GM23338 (cell line): ENCODE measurements at regions not wholly inside any gene's neighbourhood (a gene's known extent, or its start where the extent isn't known, plus 50 kb on each side); places are given as distances from the start of the nearest gene placed in this dataset.

Experiments used
- ATAC-seq: fragments of 200-7000 bp; cut with Tn5 transposase; 3 replicates; pipeline ENCODE4 v1.9.1; 2020
- DNase-seq: peaks from one replicate; pipeline ENCODE4 v3.0.0-alpha.2; 2015; ENCODE audit warnings: low spot score
- H2AFZ ChIP-seq: fragments of 200-600 bp; sonication (generic); 2 replicates; pipeline ENCODE4 v1.8.0; 2016; ENCODE audit warnings: antibody characterized with exemption, mild to moderate bottlenecking, moderate library complexity
- H3F3A ChIP-seq: fragments of 200-600 bp; sonication (generic); replicated peaks from 2 replicates; pipeline ENCODE4 v1.8.0; 2017; ENCODE audit warnings: antibody characterized with exemption, mixed run types, low read depth
- H3K27ac ChIP-seq: fragments of 200-600 bp; sonication (generic); 2 replicates; pipeline ENCODE4 v1.6.1; 2016; ENCODE audit warnings: low read depth
- H3K27me3 ChIP-seq: fragments of 200-600 bp; sonication (generic); 2 replicates; pipeline ENCODE4 v1.8.0; 2016; ENCODE audit warnings: mild to moderate bottlenecking, mixed run types, moderate library complexity; ENCODE audit not compliant: insufficient read depth
- H3K36me3 ChIP-seq: fragments of 200-600 bp; sonication (generic); 2 replicates; pipeline ENCODE4 v1.8.0; 2016; ENCODE audit warnings: mild to moderate bottlenecking; ENCODE audit not compliant: insufficient read depth
- H3K4me1 ChIP-seq: fragments of 200-600 bp; sonication (generic); 2 replicates; pipeline ENCODE4 v1.8.0; 2016; ENCODE audit warnings: mild to moderate bottlenecking, moderate library complexity; ENCODE audit not compliant: insufficient read depth
- H3K4me2 ChIP-seq: fragments of 200-600 bp; sonication (generic); 2 replicates; pipeline ENCODE4 v1.7.1; 2017; ENCODE audit warnings: mixed run types
- H3K4me3 ChIP-seq: fragments of 200-600 bp; sonication (generic); 2 replicates; pipeline ENCODE4 v1.6.1; 2016; ENCODE audit warnings: mixed run types
- H3K79me2 ChIP-seq: fragments of 200-600 bp; sonication (generic); replicated peaks from 2 replicates; pipeline ENCODE4 v1.8.0; 2017; ENCODE audit warnings: mild to moderate bottlenecking; ENCODE audit not compliant: insufficient read depth
- H3K9me2 ChIP-seq: fragments of 200-600 bp; sonication (generic); 2 replicates; pipeline ENCODE4 v1.8.0; 2017; ENCODE audit not compliant: insufficient read depth
- H4K20me1 ChIP-seq: fragments of 200-600 bp; sonication (generic); replicated peaks from 2 replicates; pipeline ENCODE4 v1.8.0; 2017; ENCODE audit warnings: mild to moderate bottlenecking; ENCODE audit not compliant: insufficient read depth
- H3K27ac Mint-ChIP-seq: 2 replicates; pipeline ENCODE4 v1.8.0; 2020; ENCODE audit warnings: inconsistent platforms, mild to moderate bottlenecking, moderate library complexity, mixed read lengths
- H3K27me3 Mint-ChIP-seq: 3 replicates; pipeline ENCODE4 v1.8.0; 2022; ENCODE audit warnings: low read depth, mild to moderate bottlenecking, moderate library complexity, mixed read lengths, inconsistent platforms; ENCODE audit not compliant: insufficient read depth, poor library complexity
- H3K36me3 Mint-ChIP-seq: 3 replicates; pipeline ENCODE4 v1.8.0; 2021; ENCODE audit warnings: low read depth, mild to moderate bottlenecking, inconsistent platforms, moderate library complexity, mixed read lengths
- H3K4me1 Mint-ChIP-seq: 3 replicates; pipeline ENCODE4 v1.8.0; 2020; ENCODE audit warnings: mild to moderate bottlenecking, inconsistent platforms, mixed read lengths
- H3K4me3 Mint-ChIP-seq: 3 replicates; pipeline ENCODE4 v1.8.0; 2021; ENCODE audit warnings: moderate library complexity, mild to moderate bottlenecking, inconsistent platforms, mixed read lengths
- H3K9me3 Mint-ChIP-seq: 3 replicates; pipeline ENCODE4 v1.8.0; 2020; ENCODE audit warnings: moderate library complexity, mild to moderate bottlenecking, inconsistent platforms, mixed read lengths
- CREB1 ChIP-seq: fragments of 250-450 bp; sonication (Bioruptor Pico); IDR thresholded peaks from 2 replicates; pipeline ENCODE4 v1.5.0; 2020; ENCODE audit warnings: low read depth, mild to moderate bottlenecking, moderate library complexity
- EZH2 ChIP-seq: fragments of 200-600 bp; sonication (generic); IDR thresholded peaks from one replicate; pipeline ENCODE4 v1.8.0; 2017; ENCODE audit warnings: antibody characterized with exemption, mild to moderate bottlenecking, low read depth; ENCODE audit not compliant: unreplicated experiment
- EZH2phosphoT487 ChIP-seq: fragments of 200-600 bp; sonication (generic); IDR thresholded peaks from one replicate; pipeline ENCODE4 v1.8.1; 2018; ENCODE audit warnings: antibody characterized with exemption; ENCODE audit not compliant: unreplicated experiment
- JUNB ChIP-seq: IDR thresholded peaks from one replicate; pipeline ENCODE4 v1.6.1; 2016; ENCODE audit warnings: antibody characterized with exemption; ENCODE audit not compliant: unreplicated experiment
- NANOG ChIP-seq: IDR thresholded peaks from 2 replicates; pipeline ENCODE4 v1.6.1; 2016; ENCODE audit warnings: antibody characterized with exemption, borderline replicate concordance
- POLR2AphosphoS5 ChIP-seq: IDR thresholded peaks from 2 replicates; pipeline ENCODE4 v1.6.1; 2016; ENCODE audit warnings: antibody characterized with exemption, low read depth
- STAT1 ChIP-seq: IDR thresholded peaks from one replicate; pipeline ENCODE4 v1.6.1; 2016; ENCODE audit warnings: antibody characterized with exemption; ENCODE audit not compliant: unreplicated experiment
- ZNF114 ChIP-seq: fragments of 250-450 bp; sonication (Bioruptor Pico); IDR thresholded peaks from 2 replicates; pipeline ENCODE4 v1.5.0; 2020; ENCODE audit warnings: mild to moderate bottlenecking, moderate library complexity
- ZNF331 ChIP-seq: fragments of 250-450 bp; sonication (Bioruptor Pico); IDR thresholded peaks from 2 replicates; pipeline ENCODE4 v1.5.0; 2020; ENCODE audit warnings: low read depth, mild to moderate bottlenecking, moderate library complexity
- TF ChIP-seq, protein P1 (sequence below): IDR thresholded peaks from one replicate; pipeline ENCODE4 v1.6.1; 2018; ENCODE audit warnings: antibody characterized with exemption; ENCODE audit not compliant: unreplicated experiment
- TF ChIP-seq, protein P2 (sequence below): fragments of 250-450 bp; sonication (Bioruptor Pico); IDR thresholded peaks from 2 replicates; pipeline ENCODE4 v1.5.0; 2020; ENCODE audit warnings: mild to moderate bottlenecking, moderate library complexity
- TF ChIP-seq, protein P3 (sequence below), 2 experiments: fragments of 200-600 bp in 1 of 2; sonication (generic) in 1 of 2; conservative IDR thresholded peaks; 2 replicates each; pipeline versions ENCODE4 v1.5.1 to v1.6.1; 2016 to 2017; ENCODE audit warnings: antibody characterized with exemption in 2 of 2, low read depth in 2 of 2, mild to moderate bottlenecking in 2 of 2, moderate library complexity in 1 of 2
- TF ChIP-seq, protein P4 (sequence below): IDR thresholded peaks from 2 replicates; pipeline ENCODE4 v1.6.1; 2016; ENCODE audit warnings: antibody characterized with exemption

- DNase-seq = no peak
- H3K4me2 ChIP-seq = no peak overlapping the region
- no peak overlapping the region for H3K27ac ChIP-seq
- H3K9me3 Mint-ChIP-seq = no peaks in the 10 kb centered on the region; the same call in 2 of the 3 replicates
- no peaks in the 10 kb centered on the region for H3K79me2 ChIP-seq
- H3K4me1 ChIP-seq = no peaks in the 10 kb centered on the region
- no peaks in the 10 kb centered on the region for H3F3A ChIP-seq
- H3K36me3 ChIP-seq = no peaks in the 10 kb centered on the region
- H4K20me1 ChIP-seq = no peaks in the 10 kb centered on the region
- H3K27ac Mint-ChIP-seq = no peak overlapping the region
- no peaks in the 10 kb centered on the region for H3K36me3 Mint-ChIP-seq
- H3K4me3 Mint-ChIP-seq = no peak overlapping the region
- no peak for ATAC-seq
- no peaks in the 10 kb centered on the region for H3K4me1 Mint-ChIP-seq
- H3K27me3 ChIP-seq = no peaks in the 10 kb centered on the region
- no peak overlapping the region for H3K4me3 ChIP-seq
- H2AFZ ChIP-seq = no peak overlapping the region
- TF ChIP-seq, protein P1, sequence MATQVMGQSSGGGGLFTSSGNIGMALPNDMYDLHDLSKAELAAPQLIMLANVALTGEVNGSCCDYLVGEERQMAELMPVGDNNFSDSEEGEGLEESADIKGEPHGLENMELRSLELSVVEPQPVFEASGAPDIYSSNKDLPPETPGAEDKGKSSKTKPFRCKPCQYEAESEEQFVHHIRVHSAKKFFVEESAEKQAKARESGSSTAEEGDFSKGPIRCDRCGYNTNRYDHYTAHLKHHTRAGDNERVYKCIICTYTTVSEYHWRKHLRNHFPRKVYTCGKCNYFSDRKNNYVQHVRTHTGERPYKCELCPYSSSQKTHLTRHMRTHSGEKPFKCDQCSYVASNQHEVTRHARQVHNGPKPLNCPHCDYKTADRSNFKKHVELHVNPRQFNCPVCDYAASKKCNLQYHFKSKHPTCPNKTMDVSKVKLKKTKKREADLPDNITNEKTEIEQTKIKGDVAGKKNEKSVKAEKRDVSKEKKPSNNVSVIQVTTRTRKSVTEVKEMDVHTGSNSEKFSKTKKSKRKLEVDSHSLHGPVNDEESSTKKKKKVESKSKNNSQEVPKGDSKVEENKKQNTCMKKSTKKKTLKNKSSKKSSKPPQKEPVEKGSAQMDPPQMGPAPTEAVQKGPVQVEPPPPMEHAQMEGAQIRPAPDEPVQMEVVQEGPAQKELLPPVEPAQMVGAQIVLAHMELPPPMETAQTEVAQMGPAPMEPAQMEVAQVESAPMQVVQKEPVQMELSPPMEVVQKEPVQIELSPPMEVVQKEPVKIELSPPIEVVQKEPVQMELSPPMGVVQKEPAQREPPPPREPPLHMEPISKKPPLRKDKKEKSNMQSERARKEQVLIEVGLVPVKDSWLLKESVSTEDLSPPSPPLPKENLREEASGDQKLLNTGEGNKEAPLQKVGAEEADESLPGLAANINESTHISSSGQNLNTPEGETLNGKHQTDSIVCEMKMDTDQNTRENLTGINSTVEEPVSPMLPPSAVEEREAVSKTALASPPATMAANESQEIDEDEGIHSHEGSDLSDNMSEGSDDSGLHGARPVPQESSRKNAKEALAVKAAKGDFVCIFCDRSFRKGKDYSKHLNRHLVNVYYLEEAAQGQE = no peak
- TF ChIP-seq, protein P2, sequence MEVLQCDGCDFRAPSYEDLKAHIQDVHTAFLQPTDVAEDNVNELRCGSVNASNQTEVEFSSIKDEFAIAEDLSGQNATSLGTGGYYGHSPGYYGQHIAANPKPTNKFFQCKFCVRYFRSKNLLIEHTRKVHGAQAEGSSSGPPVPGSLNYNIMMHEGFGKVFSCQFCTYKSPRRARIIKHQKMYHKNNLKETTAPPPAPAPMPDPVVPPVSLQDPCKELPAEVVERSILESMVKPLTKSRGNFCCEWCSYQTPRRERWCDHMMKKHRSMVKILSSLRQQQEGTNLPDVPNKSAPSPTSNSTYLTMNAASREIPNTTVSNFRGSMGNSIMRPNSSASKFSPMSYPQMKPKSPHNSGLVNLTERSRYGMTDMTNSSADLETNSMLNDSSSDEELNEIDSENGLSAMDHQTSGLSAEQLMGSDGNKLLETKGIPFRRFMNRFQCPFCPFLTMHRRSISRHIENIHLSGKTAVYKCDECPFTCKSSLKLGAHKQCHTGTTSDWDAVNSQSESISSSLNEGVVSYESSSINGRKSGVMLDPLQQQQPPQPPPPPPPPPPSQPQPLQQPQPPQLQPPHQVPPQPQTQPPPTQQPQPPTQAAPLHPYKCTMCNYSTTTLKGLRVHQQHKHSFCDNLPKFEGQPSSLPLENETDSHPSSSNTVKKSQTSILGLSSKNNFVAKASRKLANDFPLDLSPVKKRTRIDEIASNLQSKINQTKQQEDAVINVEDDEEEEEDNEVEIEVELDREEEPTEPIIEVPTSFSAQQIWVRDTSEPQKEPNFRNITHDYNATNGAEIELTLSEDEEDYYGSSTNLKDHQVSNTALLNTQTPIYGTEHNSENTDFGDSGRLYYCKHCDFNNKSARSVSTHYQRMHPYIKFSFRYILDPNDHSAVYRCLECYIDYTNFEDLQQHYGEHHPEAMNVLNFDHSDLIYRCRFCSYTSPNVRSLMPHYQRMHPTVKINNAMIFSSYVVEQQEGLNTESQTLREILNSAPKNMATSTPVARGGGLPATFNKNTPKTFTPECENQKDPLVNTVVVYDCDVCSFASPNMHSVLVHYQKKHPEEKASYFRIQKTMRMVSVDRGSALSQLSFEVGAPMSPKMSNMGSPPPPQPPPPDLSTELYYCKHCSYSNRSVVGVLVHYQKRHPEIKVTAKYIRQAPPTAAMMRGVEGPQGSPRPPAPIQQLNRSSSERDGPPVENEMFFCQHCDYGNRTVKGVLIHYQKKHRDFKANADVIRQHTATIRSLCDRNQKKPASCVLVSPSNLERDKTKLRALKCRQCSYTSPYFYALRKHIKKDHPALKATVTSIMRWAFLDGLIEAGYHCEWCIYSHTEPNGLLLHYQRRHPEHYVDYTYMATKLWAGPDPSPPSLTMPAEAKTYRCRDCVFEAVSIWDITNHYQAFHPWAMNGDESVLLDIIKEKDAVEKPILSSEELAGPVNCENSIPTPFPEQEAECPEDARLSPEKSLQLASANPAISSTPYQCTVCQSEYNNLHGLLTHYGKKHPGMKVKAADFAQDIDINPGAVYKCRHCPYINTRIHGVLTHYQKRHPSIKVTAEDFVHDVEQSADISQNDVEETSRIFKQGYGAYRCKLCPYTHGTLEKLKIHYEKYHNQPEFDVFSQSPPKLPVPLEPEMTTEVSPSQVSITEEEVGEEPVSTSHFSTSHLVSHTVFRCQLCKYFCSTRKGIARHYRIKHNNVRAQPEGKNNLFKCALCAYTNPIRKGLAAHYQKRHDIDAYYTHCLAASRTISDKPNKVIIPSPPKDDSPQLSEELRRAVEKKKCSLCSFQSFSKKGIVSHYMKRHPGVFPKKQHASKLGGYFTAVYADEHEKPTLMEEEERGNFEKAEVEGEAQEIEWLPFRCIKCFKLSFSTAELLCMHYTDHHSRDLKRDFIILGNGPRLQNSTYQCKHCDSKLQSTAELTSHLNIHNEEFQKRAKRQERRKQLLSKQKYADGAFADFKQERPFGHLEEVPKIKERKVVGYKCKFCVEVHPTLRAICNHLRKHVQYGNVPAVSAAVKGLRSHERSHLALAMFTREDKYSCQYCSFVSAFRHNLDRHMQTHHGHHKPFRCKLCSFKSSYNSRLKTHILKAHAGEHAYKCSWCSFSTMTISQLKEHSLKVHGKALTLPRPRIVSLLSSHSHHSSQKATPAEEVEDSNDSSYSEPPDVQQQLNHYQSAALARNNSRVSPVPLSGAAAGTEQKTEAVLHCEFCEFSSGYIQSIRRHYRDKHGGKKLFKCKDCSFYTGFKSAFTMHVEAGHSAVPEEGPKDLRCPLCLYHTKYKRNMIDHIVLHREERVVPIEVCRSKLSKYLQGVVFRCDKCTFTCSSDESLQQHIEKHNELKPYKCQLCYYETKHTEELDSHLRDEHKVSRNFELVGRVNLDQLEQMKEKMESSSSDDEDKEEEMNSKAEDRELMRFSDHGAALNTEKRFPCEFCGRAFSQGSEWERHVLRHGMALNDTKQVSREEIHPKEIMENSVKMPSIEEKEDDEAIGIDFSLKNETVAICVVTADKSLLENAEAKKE (CRISPR knock-in tag) = no peak
- TF ChIP-seq CREB1 (no peak), ZNF114 (CRISPR knock-in tag) (no peak), POLR2AphosphoS5 (no peak), EZH2 (no peak), EZH2phosphoT487 (no peak), JUNB (no peak), NANOG (no peak), STAT1 (no peak), ZNF331 (no peak)
- TF ChIP-seq, protein P3, sequence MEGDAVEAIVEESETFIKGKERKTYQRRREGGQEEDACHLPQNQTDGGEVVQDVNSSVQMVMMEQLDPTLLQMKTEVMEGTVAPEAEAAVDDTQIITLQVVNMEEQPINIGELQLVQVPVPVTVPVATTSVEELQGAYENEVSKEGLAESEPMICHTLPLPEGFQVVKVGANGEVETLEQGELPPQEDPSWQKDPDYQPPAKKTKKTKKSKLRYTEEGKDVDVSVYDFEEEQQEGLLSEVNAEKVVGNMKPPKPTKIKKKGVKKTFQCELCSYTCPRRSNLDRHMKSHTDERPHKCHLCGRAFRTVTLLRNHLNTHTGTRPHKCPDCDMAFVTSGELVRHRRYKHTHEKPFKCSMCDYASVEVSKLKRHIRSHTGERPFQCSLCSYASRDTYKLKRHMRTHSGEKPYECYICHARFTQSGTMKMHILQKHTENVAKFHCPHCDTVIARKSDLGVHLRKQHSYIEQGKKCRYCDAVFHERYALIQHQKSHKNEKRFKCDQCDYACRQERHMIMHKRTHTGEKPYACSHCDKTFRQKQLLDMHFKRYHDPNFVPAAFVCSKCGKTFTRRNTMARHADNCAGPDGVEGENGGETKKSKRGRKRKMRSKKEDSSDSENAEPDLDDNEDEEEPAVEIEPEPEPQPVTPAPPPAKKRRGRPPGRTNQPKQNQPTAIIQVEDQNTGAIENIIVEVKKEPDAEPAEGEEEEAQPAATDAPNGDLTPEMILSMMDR (conservative IDR thresholded peaks at IDR 0.05; ENCODE audit: low read depth in 2 of 2) = no peak
- TF ChIP-seq, protein P4, sequence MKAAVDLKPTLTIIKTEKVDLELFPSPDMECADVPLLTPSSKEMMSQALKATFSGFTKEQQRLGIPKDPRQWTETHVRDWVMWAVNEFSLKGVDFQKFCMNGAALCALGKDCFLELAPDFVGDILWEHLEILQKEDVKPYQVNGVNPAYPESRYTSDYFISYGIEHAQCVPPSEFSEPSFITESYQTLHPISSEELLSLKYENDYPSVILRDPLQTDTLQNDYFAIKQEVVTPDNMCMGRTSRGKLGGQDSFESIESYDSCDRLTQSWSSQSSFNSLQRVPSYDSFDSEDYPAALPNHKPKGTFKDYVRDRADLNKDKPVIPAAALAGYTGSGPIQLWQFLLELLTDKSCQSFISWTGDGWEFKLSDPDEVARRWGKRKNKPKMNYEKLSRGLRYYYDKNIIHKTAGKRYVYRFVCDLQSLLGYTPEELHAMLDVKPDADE = no peak
- H3K9me2 ChIP-seq = no peaks in the 10 kb centered on the region
- H3K27me3 Mint-ChIP-seq = no peaks in the 10 kb centered on the region
Measured at GRCh38 chr2:21519412-21519811, 395.6 kb downstream of the TDRD15 start.
